ENCODE measurements at regions not wholly inside any gene's neighbourhood (a gene's known extent, or its start where the extent isn't known, plus 50 kb on each side); places are given as distances from the start of the nearest gene placed in this dataset.

DNA sequence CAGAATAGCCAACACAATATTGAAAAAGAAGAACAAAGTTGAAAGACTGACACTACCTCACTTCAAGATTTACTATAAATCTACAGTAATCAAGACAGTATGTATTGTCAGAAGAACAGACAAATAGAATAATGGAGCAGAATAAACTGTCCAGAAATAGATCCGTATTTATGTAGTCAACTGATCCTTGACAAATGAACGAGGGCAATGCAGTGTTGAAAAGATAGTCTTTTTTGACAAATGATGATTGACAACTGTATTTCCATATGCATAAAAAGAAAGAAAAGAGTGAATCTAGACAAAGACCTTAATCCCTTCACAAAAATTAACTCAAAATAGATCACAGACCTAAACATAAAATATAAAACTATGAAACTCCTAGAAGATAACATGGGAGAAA lies 767.1 kb downstream of the KCNA4 start:
- no TSS peak for BruUV-seq (replicated peaks)
- Mint-ChIP-seq H3K4me3 (ENCODE audit: unreplicated experiment) (no peak overlapping the region), H3K27me3 (ENCODE audit: insufficient read depth, unreplicated experiment) (no peaks in the 10 kb centered on the region), H3K36me3 (ENCODE audit: insufficient read depth, unreplicated experiment) (no peaks in the 10 kb centered on the region), H3K27ac (ENCODE audit: low read depth, unreplicated experiment) (no peak overlapping the region), H3K9me3 (ENCODE audit: unreplicated experiment) (peaks cover 7% of the 10 kb centered on the region), H3K4me1 (ENCODE audit: insufficient read depth, unreplicated experiment) (no peaks in the 10 kb centered on the region)
- no peak for DNase-seq (ENCODE audit: unreplicated experiment)
- TF ChIP-seq, protein P1, sequence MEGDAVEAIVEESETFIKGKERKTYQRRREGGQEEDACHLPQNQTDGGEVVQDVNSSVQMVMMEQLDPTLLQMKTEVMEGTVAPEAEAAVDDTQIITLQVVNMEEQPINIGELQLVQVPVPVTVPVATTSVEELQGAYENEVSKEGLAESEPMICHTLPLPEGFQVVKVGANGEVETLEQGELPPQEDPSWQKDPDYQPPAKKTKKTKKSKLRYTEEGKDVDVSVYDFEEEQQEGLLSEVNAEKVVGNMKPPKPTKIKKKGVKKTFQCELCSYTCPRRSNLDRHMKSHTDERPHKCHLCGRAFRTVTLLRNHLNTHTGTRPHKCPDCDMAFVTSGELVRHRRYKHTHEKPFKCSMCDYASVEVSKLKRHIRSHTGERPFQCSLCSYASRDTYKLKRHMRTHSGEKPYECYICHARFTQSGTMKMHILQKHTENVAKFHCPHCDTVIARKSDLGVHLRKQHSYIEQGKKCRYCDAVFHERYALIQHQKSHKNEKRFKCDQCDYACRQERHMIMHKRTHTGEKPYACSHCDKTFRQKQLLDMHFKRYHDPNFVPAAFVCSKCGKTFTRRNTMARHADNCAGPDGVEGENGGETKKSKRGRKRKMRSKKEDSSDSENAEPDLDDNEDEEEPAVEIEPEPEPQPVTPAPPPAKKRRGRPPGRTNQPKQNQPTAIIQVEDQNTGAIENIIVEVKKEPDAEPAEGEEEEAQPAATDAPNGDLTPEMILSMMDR (IDR thresholded peaks at IDR 0.05; ENCODE audit: unreplicated experiment), result no peak
- POLR2A ChIA-PET, result no interaction called here
- CTCF ChIA-PET, result no interaction called here
- intact Hi-C loops (cut with micrococcal nuclease), result no loop called here

DNA sequence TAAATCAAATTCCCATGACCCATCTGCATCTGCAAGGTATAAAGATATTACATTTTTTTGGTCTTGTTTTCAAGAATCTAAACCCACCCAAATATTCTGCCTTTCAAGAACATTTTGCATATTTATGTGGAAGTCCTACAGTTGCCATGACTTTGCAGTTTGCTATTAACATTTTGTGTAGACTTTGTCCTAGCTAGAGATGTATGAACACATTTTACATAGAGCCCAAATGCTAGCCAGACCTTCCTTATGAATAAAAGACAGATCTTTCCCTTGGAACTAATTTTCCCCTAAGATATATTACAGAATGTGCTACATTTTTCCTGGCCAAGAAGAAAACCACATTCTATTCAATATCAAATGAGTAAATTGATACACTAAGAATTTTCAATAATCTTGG lies 772.5 kb downstream of the KCNA4 start:
- TF ChIP-seq, protein P1 (IDR thresholded peaks at IDR 0.05; ENCODE audit: unreplicated experiment), result no peak
- intact Hi-C loops (cut with micrococcal nuclease), result no loop called here
- BruUV-seq (replicated peaks), result no TSS peak
- H3K4me1 Mint-ChIP-seq (ENCODE audit: insufficient read depth, unreplicated experiment), result no peaks in the 10 kb centered on the region
- H3K27ac Mint-ChIP-seq (ENCODE audit: low read depth, unreplicated experiment), result no peak overlapping the region
- no peaks in the 10 kb centered on the region for H3K36me3 Mint-ChIP-seq (ENCODE audit: insufficient read depth, unreplicated experiment)
- ChIA-PET POLR2A (no interaction called here), CTCF (no interaction called here)
- no peaks in the 10 kb centered on the region for H3K9me3 Mint-ChIP-seq (ENCODE audit: unreplicated experiment)
- H3K4me3 Mint-ChIP-seq (ENCODE audit: unreplicated experiment), result no peak overlapping the region
- no peak for DNase-seq (ENCODE audit: unreplicated experiment)
- H3K27me3 Mint-ChIP-seq (ENCODE audit: insufficient read depth, unreplicated experiment), result no peaks in the 10 kb centered on the region

DNA sequence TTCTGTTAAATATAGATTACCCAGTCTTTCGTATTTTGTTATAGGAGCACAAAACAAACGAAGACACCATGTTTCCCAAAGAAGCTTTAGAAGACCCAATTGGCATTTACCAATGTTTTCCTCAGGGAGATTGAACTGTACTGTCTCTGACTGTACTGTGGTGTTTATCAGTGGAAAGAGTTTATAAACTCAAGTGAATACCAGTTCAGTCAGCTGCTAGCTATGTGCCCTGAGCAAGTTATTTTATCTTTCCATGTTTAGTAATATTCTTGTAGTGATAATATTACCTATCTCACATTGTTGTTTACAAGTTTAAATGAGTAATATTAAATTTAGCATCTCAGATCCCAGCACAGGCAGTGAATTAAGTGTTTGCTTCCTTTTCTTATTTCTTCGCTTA lies 773.2 kb downstream of the KCNA4 start:
- no peak for DNase-seq (ENCODE audit: unreplicated experiment)
- POLR2A ChIA-PET, result no interaction called here
- Mint-ChIP-seq H3K4me3 (ENCODE audit: unreplicated experiment) (no peak overlapping the region), H3K9me3 (ENCODE audit: unreplicated experiment) (no peaks in the 10 kb centered on the region), H3K27ac (ENCODE audit: low read depth, unreplicated experiment) (no peak overlapping the region), H3K27me3 (ENCODE audit: insufficient read depth, unreplicated experiment) (no peaks in the 10 kb centered on the region), H3K4me1 (ENCODE audit: insufficient read depth, unreplicated experiment) (no peaks in the 10 kb centered on the region), H3K36me3 (ENCODE audit: insufficient read depth, unreplicated experiment) (no peaks in the 10 kb centered on the region)
- TF ChIP-seq, protein P1 (IDR thresholded peaks at IDR 0.05; ENCODE audit: unreplicated experiment), result no peak
- CTCF ChIA-PET, result interaction anchor here (0.7 to 1.1 kb wide), 2 partner anchors 17 to 100 kb away, joined by 3 read pairs; no protein-coding TSS in a partner anchor
- intact Hi-C loops (cut with micrococcal nuclease), result no loop called here
- BruUV-seq (replicated peaks), result no TSS peak

DNA sequence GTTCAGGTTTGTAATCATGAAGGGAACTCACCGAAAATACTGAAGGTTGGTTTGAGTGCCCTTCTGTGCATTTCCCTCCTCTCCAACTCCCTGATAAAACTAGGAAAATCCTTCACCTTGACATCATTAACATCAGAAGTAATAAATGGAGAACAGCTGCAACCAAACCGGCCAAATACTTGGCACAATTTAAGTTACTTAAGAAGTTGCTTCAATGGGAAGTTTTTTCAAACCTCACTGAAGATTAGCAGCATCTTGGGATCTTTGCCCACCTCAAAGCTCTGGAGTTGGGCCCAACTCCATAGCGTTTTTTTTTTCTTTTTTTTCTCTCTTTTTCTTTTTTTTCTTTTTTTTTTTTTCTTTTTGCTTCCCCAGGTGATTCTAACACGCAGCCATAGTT lies 784.8 kb downstream of the KCNA4 start:
- no peak for DNase-seq (ENCODE audit: unreplicated experiment)
- Mint-ChIP-seq H3K9me3 (ENCODE audit: unreplicated experiment) (no peaks in the 10 kb centered on the region), H3K27ac (ENCODE audit: low read depth, unreplicated experiment) (no peak overlapping the region), H3K36me3 (ENCODE audit: insufficient read depth, unreplicated experiment) (no peaks in the 10 kb centered on the region), H3K27me3 (ENCODE audit: insufficient read depth, unreplicated experiment) (no peaks in the 10 kb centered on the region), H3K4me3 (ENCODE audit: unreplicated experiment) (no peak overlapping the region), H3K4me1 (ENCODE audit: insufficient read depth, unreplicated experiment) (no peaks in the 10 kb centered on the region)
- ChIA-PET POLR2A (no interaction called here), CTCF (interaction anchor here (1.6 kb wide), 1 partner anchor 98 kb away, joined by 5 read pairs; no protein-coding TSS in a partner anchor)
- TF ChIP-seq, protein P1 (IDR thresholded peaks at IDR 0.05; ENCODE audit: unreplicated experiment), result no peak
- intact Hi-C loops (cut with micrococcal nuclease), result no loop called here
- no TSS peak for BruUV-seq (replicated peaks)
